HCT116 (cell line): ENCODE measurements at regions not wholly inside any gene's neighbourhood (a gene's known extent, or its start where the extent isn't known, plus 50 kb on each side); places are given as distances from the start of the nearest gene placed in this dataset.
"Not testable (repeated sequence)": the region's sequence is repeated elsewhere in the genome, so short reads cannot be mapped to it uniquely, and the experiment has no call there.

ENCODE experiments used
- ATAC-seq: fragments of 200-7000 bp; cut with Tn5 transposase; 2 replicates; pipeline ENCODE4 v1.9.1; 2020; ENCODE audit warnings: mild to moderate bottlenecking, moderate library complexity
- BruUV-seq: library from RNA; stranded (reverse); fragments of 400-500 nt; replicated peaks from 2 replicates; lab custom pipeline; 2021; lab: Mats Ljungman, UMichigan
- CTCF ChIA-PET: fragments of 300-600 bp; sonication (Branson Sonifier 250); formaldehyde crosslinking; loops from one replicate; lab custom pipeline; 2021; ENCODE audit warnings: antibody characterized with exemption; lab: Charles Lee
- POLR2A ChIA-PET: fragments of 300-600, 350-600 bp; sonication (Branson Sonifier 250); formaldehyde crosslinking; loops from one replicate; lab custom pipeline; 2021; ENCODE audit warnings: antibody characterized with exemption; lab: Charles Lee
- RAD21 ChIA-PET, 2 experiments: fragments of 300-600 bp; sonication (Branson Sonifier 250); formaldehyde crosslinking; loops; one replicate each; lab custom pipeline; 2023; ENCODE audit warnings: low total read pairs in 2 of 2; ENCODE audit not compliant: uncharacterized antibody in 2 of 2, unreplicated experiment in 2 of 2, low non-redundant PET in 1 of 2; lab: Charles Lee
- DNase-seq: peaks from one replicate; pipeline ENCODE4 v3.0.0-alpha.2; 2010; ENCODE audit warnings: low read depth, low spot score
- H2AFZ ChIP-seq: fragments of 200-600 bp; shearing (Covaris generic), sonication (generic); 2 replicates; pipeline ENCODE4 v1.6.1; 2017; ENCODE audit warnings: low read depth, mixed run types, mixed read lengths, antibody characterized with exemption, low read length; ENCODE audit not compliant: poor library complexity, severe bottlenecking
- H3K27ac ChIP-seq: 2 replicates; pipeline ENCODE4 v1.5.1; 2012; ENCODE audit warnings: low read depth, low read length
- H3K27me3 ChIP-seq: fragments of 200-600 bp; sonication (generic); 2 replicates; pipeline ENCODE4 v1.6.1; 2016; ENCODE audit warnings: mixed run types, low read length, mixed read lengths; ENCODE audit not compliant: insufficient read depth
- H3K36me3 ChIP-seq, 2 experiments: fragments of 200-500 bp in 1 of 2; fragments of 200-600 bp in 1 of 2; sonication (Bioruptor generic) in 1 of 2; sonication (generic) in 1 of 2; 2 replicates each; pipeline versions ENCODE4 v1.5.1 to v1.6.1; 2014 to 2016; ENCODE audit warnings: low read length in 2 of 2, inconsistent platforms in 1 of 2, mixed read lengths in 1 of 2, mixed run types in 1 of 2; ENCODE audit not compliant: insufficient read depth in 2 of 2, control insufficient read depth in 1 of 2
- H3K4me1 ChIP-seq, 2 experiments: fragments of 200-600 bp in 1 of 2; sonication (generic) in 1 of 2; 2 replicates each; pipeline versions ENCODE4 v1.5.1 to v1.6.1; 2012 to 2017; ENCODE audit warnings: low read length in 2 of 2, inconsistent platforms in 1 of 2, mild to moderate bottlenecking in 1 of 2, mixed read lengths in 1 of 2, mixed run types in 1 of 2, moderate library complexity in 1 of 2; ENCODE audit not compliant: insufficient read depth in 2 of 2, control insufficient read depth in 1 of 2
- H3K4me2 ChIP-seq: fragments of 200-600 bp; sonication (generic); 2 replicates; pipeline ENCODE4 v1.6.1; 2017; ENCODE audit warnings: mixed run types, low read length, mixed read lengths
- H3K4me3 ChIP-seq, 2 experiments: fragments of 200-600 bp in 1 of 2; sonication (generic) in 1 of 2; replicated peaks in 1 of 2; 2 replicates each; pipeline ENCODE4 v1.5.1; 2011 to 2016; ENCODE audit warnings: low read length in 2 of 2, control low read depth in 1 of 2, low read depth in 1 of 2, mild to moderate bottlenecking in 1 of 2, mixed read lengths in 1 of 2, mixed run types in 1 of 2
- H3K79me2 ChIP-seq: fragments of 200-600 bp; sonication (generic); 2 replicates; pipeline ENCODE4 v1.6.1; 2017; ENCODE audit warnings: mild to moderate bottlenecking, mixed run types, low read length, moderate library complexity, mixed read lengths; ENCODE audit not compliant: insufficient read depth
- H3K9ac ChIP-seq: fragments of 200-600 bp; sonication (generic); 2 replicates; pipeline ENCODE4 v1.6.1; 2016; ENCODE audit warnings: low read length, mixed read lengths
- H3K9me2 ChIP-seq: fragments of 200-600 bp; sonication (generic), shearing (Covaris generic); 2 replicates; pipeline ENCODE4 v1.6.1; 2017; ENCODE audit warnings: mixed run types, mild to moderate bottlenecking, moderate library complexity; ENCODE audit not compliant: insufficient read depth
- H3K9me3 ChIP-seq, 2 experiments: fragments of 200-500 bp in 1 of 2; fragments of 200-600 bp in 1 of 2; sonication (Bioruptor generic) in 1 of 2; sonication (generic) in 1 of 2; 2 replicates each; pipeline ENCODE4 v1.6.1; 2014 to 2017; ENCODE audit warnings: low read length in 2 of 2, mixed read lengths in 2 of 2, inconsistent platforms in 1 of 2, low read depth in 1 of 2, mild to moderate bottlenecking in 1 of 2, mixed run types in 1 of 2, moderate library complexity in 1 of 2; ENCODE audit not compliant: control insufficient read depth in 1 of 2, insufficient read depth in 1 of 2
- H4K20me1 ChIP-seq: fragments of 200-600 bp; sonication (generic), shearing (Covaris generic); 2 replicates; pipeline ENCODE4 v1.6.1; 2017; ENCODE audit warnings: mixed run types, mild to moderate bottlenecking, moderate library complexity; ENCODE audit not compliant: insufficient read depth
- CBX3 ChIP-seq: IDR thresholded peaks from 2 replicates; pipeline ENCODE4 v1.6.1; 2012; ENCODE audit warnings: low read depth
- CEBPB ChIP-seq: IDR thresholded peaks from 2 replicates; pipeline ENCODE4 v1.6.1; 2012; ENCODE audit warnings: low read depth
- EGR1 ChIP-seq: IDR thresholded peaks from 2 replicates; pipeline ENCODE4 v1.6.1; 2012; ENCODE audit warnings: low read depth
- EZH2 ChIP-seq: fragments of 200-600 bp; sonication (generic); IDR thresholded peaks from 2 replicates; pipeline ENCODE4 v1.6.1; 2017; ENCODE audit warnings: antibody characterized with exemption, mixed run types
- SIN3A ChIP-seq: IDR thresholded peaks from 2 replicates; pipeline ENCODE4 v1.6.1; 2012; ENCODE audit warnings: low read depth
- SP1 ChIP-seq: IDR thresholded peaks from 2 replicates; pipeline ENCODE4 v1.6.1; 2012; ENCODE audit warnings: low read depth
- SRF ChIP-seq: IDR thresholded peaks from 2 replicates; pipeline ENCODE4 v1.6.1; 2012; ENCODE audit warnings: low read depth
- YY1 ChIP-seq: IDR thresholded peaks from 2 replicates; pipeline ENCODE4 v1.6.1; 2011; ENCODE audit warnings: low read length, low read depth, moderate library complexity, mild to moderate bottlenecking; ENCODE audit not compliant: insufficient replicate concordance; ENCODE audit errors: extremely low read depth
- intact Hi-C: fragments of 100-400 bp; cut with micrococcal nuclease; formaldehyde crosslinking; loops from 2 replicates; pipeline ENCODE4 v1.10.0; 2022

DNA sequence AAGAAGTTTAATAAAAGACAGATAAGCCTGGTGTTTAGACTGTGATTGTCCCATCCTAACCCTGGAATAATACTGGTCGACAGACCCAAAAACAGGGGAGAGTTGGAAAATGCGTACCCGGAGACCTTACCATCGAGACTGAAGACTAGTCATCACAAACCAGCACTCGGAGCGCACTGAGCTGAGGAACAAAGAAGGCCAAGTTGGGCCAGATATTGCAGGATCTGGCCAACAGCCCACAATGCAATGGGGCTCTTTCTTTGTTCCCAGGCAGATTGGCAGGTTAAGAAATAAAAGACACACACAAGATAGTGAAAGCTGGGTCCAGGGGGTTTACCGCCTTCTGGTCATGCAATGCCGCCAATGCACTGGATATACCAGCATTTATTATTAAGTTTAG is 188.7 kb upstream of the RAI14 start:
- Histone ChIP-seq H3K9ac (no peak overlapping the region), H3K4me3 (no peak overlapping the region), H3K27me3 (no peaks in the 10 kb centered on the region), H3K79me2 (no peaks in the 10 kb centered on the region), H2AFZ (no peak overlapping the region), H3K9me2 (no peaks in the 10 kb centered on the region), H3K36me3 (no peaks in the 10 kb centered on the region), H4K20me1 (no peaks in the 10 kb centered on the region), H3K4me2 (no peak overlapping the region), H3K4me1 (no peaks in the 10 kb centered on the region), H3K27ac (no peak overlapping the region), H3K9me3 (no peaks in the 10 kb centered on the region)
- DNase-seq (no peak), ATAC-seq (no peak)
- intact Hi-C loops: loop anchor here (2.0 kb wide), 1 partner anchor 471 kb away; no protein-coding TSS in a partner anchor
- no peak for TF ChIP-seq CEBPB
- no peak for TF ChIP-seq SP1
- TF ChIP-seq YY1: no peak
- no peak for TF ChIP-seq EGR1
- TF ChIP-seq EZH2: no peak
- TF ChIP-seq SIN3A: no peak
- no peak for TF ChIP-seq CBX3
- TF ChIP-seq SRF: no peak
- ChIA-PET POLR2A (no interaction called here), RAD21 (no interaction called here), CTCF (no interaction called here)
- BruUV-seq: no TSS peak

DNA sequence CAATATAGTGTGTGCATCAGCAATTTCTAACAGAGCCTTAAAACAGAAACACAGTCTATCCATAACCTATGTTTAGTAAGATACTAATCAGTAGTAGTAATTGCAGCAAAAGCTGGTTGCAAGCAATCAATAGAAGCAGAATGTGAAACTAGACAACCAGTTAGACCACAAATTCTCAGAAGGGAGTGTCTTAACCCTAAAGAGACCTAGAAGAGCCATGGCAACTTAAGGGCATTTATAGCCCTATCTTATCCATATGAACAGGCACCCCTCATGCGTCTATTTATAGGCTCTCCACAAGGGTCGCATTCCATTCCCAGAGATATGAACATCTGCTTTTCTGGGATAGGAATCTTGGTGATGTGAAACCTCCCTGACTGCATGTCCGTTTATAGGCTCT is 188.1 kb upstream of the RAI14 start:
- intact Hi-C loops: loop anchor here (2.0 kb wide), 1 partner anchor 471 kb away; no protein-coding TSS in a partner anchor
- RAD21 ChIA-PET, DNase-seq, H3K4me2 ChIP-seq, H3K27ac ChIP-seq, H3K9me2 ChIP-seq, H3K9me3 ChIP-seq, H3K79me2 ChIP-seq, H3K9ac ChIP-seq, H3K4me3 ChIP-seq, ATAC-seq, H3K36me3 ChIP-seq, H3K27me3 ChIP-seq, H3K4me1 ChIP-seq, BruUV-seq, CTCF ChIA-PET, H2AFZ ChIP-seq, H4K20me1 ChIP-seq, POLR2A ChIA-PET: not testable (repeated sequence)
